ENCODE measurements at regions not wholly inside any gene's neighbourhood (a gene's known extent, or its start where the extent isn't known, plus 50 kb on each side); places are given as distances from the start of the nearest gene placed in this dataset.

- no peak overlapping the region for H3K4me3 ChIP-seq (ENCODE audit: low read depth, low read length)
- H3K36me3 ChIP-seq: no peaks in the 10 kb centered on the region
- no peaks in the 10 kb centered on the region for H3K27me3 ChIP-seq
- no peak for DNase-seq
- no peaks in the 10 kb centered on the region for H3K4me1 ChIP-seq
- H3K9me3 ChIP-seq: no peaks in the 10 kb centered on the region; the same call in 1 of the 2 replicates
- TF ChIP-seq, protein P1, sequence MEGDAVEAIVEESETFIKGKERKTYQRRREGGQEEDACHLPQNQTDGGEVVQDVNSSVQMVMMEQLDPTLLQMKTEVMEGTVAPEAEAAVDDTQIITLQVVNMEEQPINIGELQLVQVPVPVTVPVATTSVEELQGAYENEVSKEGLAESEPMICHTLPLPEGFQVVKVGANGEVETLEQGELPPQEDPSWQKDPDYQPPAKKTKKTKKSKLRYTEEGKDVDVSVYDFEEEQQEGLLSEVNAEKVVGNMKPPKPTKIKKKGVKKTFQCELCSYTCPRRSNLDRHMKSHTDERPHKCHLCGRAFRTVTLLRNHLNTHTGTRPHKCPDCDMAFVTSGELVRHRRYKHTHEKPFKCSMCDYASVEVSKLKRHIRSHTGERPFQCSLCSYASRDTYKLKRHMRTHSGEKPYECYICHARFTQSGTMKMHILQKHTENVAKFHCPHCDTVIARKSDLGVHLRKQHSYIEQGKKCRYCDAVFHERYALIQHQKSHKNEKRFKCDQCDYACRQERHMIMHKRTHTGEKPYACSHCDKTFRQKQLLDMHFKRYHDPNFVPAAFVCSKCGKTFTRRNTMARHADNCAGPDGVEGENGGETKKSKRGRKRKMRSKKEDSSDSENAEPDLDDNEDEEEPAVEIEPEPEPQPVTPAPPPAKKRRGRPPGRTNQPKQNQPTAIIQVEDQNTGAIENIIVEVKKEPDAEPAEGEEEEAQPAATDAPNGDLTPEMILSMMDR (IDR thresholded peaks at IDR 0.05; ENCODE audit: low read depth, low read length): no peak
These were observed 260.4 kb upstream of the KCNMB2 start for GRCh38 chr3:178275793-178276192.

- no peak overlapping the region for H3K4me3 ChIP-seq (ENCODE audit: low read depth, low read length)
- no peaks in the 10 kb centered on the region; the same call in 1 of the 2 replicates for H3K9me3 ChIP-seq
- no peaks in the 10 kb centered on the region for H3K4me1 ChIP-seq
- no peaks in the 10 kb centered on the region for H3K36me3 ChIP-seq
- H3K27me3 ChIP-seq: no peaks in the 10 kb centered on the region
- TF ChIP-seq, protein P1 (IDR thresholded peaks at IDR 0.05; ENCODE audit: low read depth, low read length): no peak
- no peak for DNase-seq
These were observed 258.6 kb upstream of the KCNMB2 start for GRCh38 chr3:178277605-178278004.

DNA sequence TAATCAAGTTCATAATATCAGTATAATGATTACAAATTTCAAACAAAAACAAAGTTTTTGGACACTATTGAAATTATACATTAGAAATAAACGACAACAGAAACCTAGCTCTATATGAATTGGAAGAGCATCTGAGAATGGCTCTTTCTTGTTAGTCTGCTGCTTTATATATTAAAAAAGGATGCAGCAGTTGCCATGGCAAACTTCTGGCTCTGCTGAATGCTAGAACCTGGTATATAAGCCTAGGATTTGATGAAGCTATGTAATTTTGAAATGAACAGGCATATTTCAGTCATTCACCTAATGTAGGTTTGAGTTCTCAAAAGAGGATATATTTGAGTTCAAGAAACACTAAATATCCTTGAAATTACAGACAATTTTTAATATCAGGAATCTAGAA is 252.7 kb upstream of the KCNMB2 start:
- Histone ChIP-seq H3K4me3 (ENCODE audit: low read depth, low read length) (no peak overlapping the region), H3K4me1 (no peaks in the 10 kb centered on the region), H3K9me3 (no peaks in the 10 kb centered on the region; the same call in 1 of the 2 replicates), H3K27me3 (no peaks in the 10 kb centered on the region), H3K36me3 (no peaks in the 10 kb centered on the region)
- TF ChIP-seq, protein P1 (IDR thresholded peaks at IDR 0.05; ENCODE audit: low read depth, low read length): no peak
- no peak for DNase-seq

DNA sequence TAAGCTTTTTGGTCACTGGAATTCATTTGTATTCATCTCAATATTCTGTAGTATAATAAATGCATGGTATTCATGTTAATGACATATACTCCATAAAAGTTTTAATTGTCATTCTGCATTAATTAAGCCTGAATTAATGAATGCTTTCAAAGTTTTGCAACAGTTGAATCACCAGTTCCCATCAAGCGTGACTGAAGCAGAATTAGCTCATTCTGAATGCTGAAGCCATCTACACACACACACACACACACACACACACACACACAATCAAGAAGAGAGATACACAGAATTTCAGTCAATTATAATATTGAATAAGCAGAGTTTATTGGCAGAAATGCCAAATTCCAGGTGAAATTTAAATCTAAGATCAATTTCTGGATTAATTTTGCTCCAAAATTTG is 252.1 kb upstream of the KCNMB2 start:
- Histone ChIP-seq H3K4me1 (no peaks in the 10 kb centered on the region), H3K36me3 (no peaks in the 10 kb centered on the region), H3K4me3 (ENCODE audit: low read depth, low read length) (no peak overlapping the region), H3K9me3 (no peaks in the 10 kb centered on the region; the same call in 1 of the 2 replicates), H3K27me3 (no peaks in the 10 kb centered on the region)
- DNase-seq: no peak
- TF ChIP-seq, protein P1 (IDR thresholded peaks at IDR 0.05; ENCODE audit: low read depth, low read length): no peak

GRCh38 chr3:178288074-178288473 is 248.2 kb upstream of the KCNMB2 start:
- Histone ChIP-seq H3K4me1 (peaks cover 7% of the 10 kb centered on the region), H3K36me3 (no peaks in the 10 kb centered on the region), H3K9me3 (no peaks in the 10 kb centered on the region), H3K4me3 (ENCODE audit: low read depth, low read length) (no peak overlapping the region), H3K27me3 (no peaks in the 10 kb centered on the region)
- DNase-seq: no peak
- TF ChIP-seq, protein P1 (IDR thresholded peaks at IDR 0.05; ENCODE audit: low read depth, low read length): no peak

DNA sequence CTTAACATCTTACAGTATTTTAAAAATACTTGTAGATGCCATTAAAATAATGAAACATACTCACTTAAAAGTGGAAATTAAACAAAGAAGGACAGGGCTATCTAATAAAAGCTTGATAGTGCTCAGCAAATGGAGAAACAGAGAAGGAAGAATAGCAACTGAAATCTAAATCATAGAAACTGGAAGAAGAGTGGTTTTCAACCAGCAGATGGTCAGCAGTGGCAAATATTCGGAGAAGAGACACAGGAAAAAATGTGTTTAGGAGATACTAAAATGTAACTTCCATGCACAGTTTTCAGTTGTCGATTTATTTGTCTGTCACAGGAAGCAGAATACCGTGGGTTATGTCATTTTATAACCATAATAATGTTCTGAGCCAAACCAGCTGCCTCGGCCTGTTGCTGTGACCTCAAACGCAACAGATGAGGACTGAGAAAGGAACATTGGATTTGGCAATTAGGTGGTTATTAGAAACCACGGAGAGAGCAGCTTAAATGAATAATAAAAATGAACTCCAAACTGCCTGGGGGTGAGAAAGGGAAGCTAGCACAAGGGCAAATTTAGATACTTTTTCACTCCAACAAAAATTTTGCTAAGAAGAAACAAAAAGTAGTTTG is 246.6 kb upstream of the KCNMB2 start:
- no peak overlapping the region for H3K4me3 ChIP-seq (ENCODE audit: low read depth, low read length)
- no peaks in the 10 kb centered on the region for H3K9me3 ChIP-seq
- H3K4me1 ChIP-seq: peaks cover 7% of the 10 kb centered on the region
- DNase-seq: no peak
- TF ChIP-seq, protein P1 (IDR thresholded peaks at IDR 0.05; ENCODE audit: low read depth, low read length): no peak
- H3K27me3 ChIP-seq: no peaks in the 10 kb centered on the region
- H3K36me3 ChIP-seq: no peaks in the 10 kb centered on the region

Measured in BE2C (cell line).